ENCODE measurements at regions not wholly inside any gene's neighbourhood (a gene's known extent, or its start where the extent isn't known, plus 50 kb on each side); places are given as distances from the start of the nearest gene placed in this dataset.

DNA sequence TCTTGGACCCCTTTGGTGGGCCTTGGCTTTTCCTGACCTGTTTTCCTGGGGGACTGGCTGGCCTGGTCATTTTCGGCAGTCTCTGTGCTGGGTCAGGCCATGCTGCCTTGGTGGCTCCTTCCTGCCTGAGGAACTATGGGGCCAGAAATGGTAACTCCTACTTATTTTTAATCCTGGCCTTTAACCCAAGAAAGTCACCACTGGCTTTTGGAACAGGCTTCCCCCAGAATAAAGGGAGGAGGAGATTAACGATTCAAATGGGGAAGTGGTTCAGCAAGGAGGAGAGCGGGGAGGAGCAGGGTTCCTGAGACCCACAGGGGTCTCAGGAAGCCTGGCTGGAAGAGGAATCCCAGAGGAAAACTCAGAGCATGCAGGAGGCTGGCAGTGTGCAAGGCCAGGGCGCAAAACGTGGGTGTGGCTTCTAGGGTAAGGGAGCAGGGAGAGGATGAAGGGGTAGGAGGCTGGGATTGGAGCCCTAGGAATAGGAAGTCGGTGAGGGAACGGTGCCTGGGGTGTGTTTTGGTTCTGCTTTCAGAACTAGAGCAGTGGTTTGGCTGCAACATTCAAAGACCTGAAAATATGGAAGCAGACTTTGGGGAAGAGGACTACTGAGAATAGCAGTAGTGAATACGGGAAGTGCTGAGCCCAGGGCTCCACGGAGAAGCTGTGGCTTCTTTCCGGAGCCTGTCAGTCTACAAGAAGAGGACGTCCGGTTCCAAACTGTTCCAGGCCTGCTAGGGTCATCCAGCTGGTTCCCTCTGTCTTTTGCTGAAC is 271.1 kb upstream of the KLF4 start:
- Histone ChIP-seq H3K27me3 (ENCODE audit: insufficient read depth, low read length) (no peaks in the 10 kb centered on the region), H3K4me1 (ENCODE audit: insufficient read depth, low read length) (no peaks in the 10 kb centered on the region), H3K9ac (ENCODE audit: low read length) (no peak overlapping the region), H2AFZ (ENCODE audit: low read depth, low read length) (no peak overlapping the region), H4K20me1 (ENCODE audit: insufficient read depth, low read length) (no peaks in the 10 kb centered on the region), H3K27ac (ENCODE audit: low read depth, low read length) (no peak overlapping the region), H3K79me2 (ENCODE audit: insufficient read depth, low read length) (no peaks in the 10 kb centered on the region), H3K4me2 (ENCODE audit: low read length) (no peak overlapping the region), H3K4me3 (ENCODE audit: insufficient read depth, low read depth, low read length) (no peak overlapping the region), H3K36me3 (ENCODE audit: insufficient read depth, low read length) (no peaks in the 10 kb centered on the region), H3K9me3 (ENCODE audit: insufficient read depth, low read depth, low read length) (no peaks in the 10 kb centered on the region)
- TF ChIP-seq, protein P1, sequence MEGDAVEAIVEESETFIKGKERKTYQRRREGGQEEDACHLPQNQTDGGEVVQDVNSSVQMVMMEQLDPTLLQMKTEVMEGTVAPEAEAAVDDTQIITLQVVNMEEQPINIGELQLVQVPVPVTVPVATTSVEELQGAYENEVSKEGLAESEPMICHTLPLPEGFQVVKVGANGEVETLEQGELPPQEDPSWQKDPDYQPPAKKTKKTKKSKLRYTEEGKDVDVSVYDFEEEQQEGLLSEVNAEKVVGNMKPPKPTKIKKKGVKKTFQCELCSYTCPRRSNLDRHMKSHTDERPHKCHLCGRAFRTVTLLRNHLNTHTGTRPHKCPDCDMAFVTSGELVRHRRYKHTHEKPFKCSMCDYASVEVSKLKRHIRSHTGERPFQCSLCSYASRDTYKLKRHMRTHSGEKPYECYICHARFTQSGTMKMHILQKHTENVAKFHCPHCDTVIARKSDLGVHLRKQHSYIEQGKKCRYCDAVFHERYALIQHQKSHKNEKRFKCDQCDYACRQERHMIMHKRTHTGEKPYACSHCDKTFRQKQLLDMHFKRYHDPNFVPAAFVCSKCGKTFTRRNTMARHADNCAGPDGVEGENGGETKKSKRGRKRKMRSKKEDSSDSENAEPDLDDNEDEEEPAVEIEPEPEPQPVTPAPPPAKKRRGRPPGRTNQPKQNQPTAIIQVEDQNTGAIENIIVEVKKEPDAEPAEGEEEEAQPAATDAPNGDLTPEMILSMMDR (IDR thresholded peaks at IDR 0.05; ENCODE audit: insufficient read depth, low read depth, low read length) = no peak
- TF ChIP-seq EZH2 (IDR thresholded peaks at IDR 0.05; ENCODE audit: insufficient read depth, low read length) = no peak
- Mint-ChIP-seq H3K27me3 (ENCODE audit: low read depth, unreplicated experiment) (peaks cover 2% of the 10 kb centered on the region), H3K36me3 (ENCODE audit: low read depth, unreplicated experiment) (no peaks in the 10 kb centered on the region), H3K4me1 (ENCODE audit: low read depth, unreplicated experiment) (no peaks in the 10 kb centered on the region), H3K9me3 (ENCODE audit: unreplicated experiment) (peaks cover 6% of the 10 kb centered on the region), H3K4me3 (ENCODE audit: unreplicated experiment) (no peak overlapping the region), H3K27ac (ENCODE audit: unreplicated experiment) (no peak overlapping the region)
- DNase-seq (ENCODE audit: low read depth) = no peak
- FAIRE-seq = no peak

DNA sequence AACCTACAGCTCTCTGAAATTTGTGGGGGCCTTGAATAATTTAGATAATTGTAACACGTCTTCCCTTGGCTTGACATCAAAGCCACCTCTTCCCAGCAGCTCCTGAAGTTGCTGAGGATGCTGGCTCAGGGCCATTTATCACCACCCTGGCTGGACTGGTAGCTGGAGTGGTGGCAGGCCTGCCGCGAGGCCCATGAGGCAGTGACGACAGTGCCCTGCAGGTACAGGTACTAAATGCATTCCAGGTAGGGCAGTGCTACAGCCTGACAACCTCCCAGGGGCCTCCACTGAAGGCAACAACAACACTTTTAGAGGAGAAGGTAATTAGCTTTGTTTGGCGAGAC is 270.2 kb upstream of the KLF4 start:
- Mint-ChIP-seq H3K9me3 (ENCODE audit: unreplicated experiment) (peaks cover 6% of the 10 kb centered on the region), H3K36me3 (ENCODE audit: low read depth, unreplicated experiment) (no peaks in the 10 kb centered on the region), H3K4me3 (ENCODE audit: unreplicated experiment) (no peak overlapping the region), H3K4me1 (ENCODE audit: low read depth, unreplicated experiment) (peaks cover 8% of the 10 kb centered on the region), H3K27me3 (ENCODE audit: low read depth, unreplicated experiment) (peaks cover 2% of the 10 kb centered on the region), H3K27ac (ENCODE audit: unreplicated experiment) (no peak overlapping the region)
- Histone ChIP-seq H3K9me3 (ENCODE audit: insufficient read depth, low read depth, low read length) (no peaks in the 10 kb centered on the region), H3K27ac (ENCODE audit: low read depth, low read length) (no peak overlapping the region), H3K36me3 (ENCODE audit: insufficient read depth, low read length) (no peaks in the 10 kb centered on the region), H3K27me3 (ENCODE audit: insufficient read depth, low read length) (no peaks in the 10 kb centered on the region), H3K9ac (ENCODE audit: low read length) (no peak overlapping the region), H3K79me2 (ENCODE audit: insufficient read depth, low read length) (no peaks in the 10 kb centered on the region), H3K4me1 (ENCODE audit: insufficient read depth, low read length) (peaks cover 8% of the 10 kb centered on the region), H4K20me1 (ENCODE audit: insufficient read depth, low read length) (no peaks in the 10 kb centered on the region), H2AFZ (ENCODE audit: low read depth, low read length) (no peak overlapping the region), H3K4me3 (ENCODE audit: insufficient read depth, low read depth, low read length) (no peak overlapping the region), H3K4me2 (ENCODE audit: low read length) (no peak overlapping the region)
- TF ChIP-seq, protein P1 (IDR thresholded peaks at IDR 0.05; ENCODE audit: insufficient read depth, low read depth, low read length) = no peak
- no peak for TF ChIP-seq EZH2 (IDR thresholded peaks at IDR 0.05; ENCODE audit: insufficient read depth, low read length)
- DNase-seq (ENCODE audit: low read depth) (no peak), FAIRE-seq (no peak)

Data from astrocyte (in vitro differentiated cells and primary cell).